HG03378 (cell line): ENCODE measurements at regions not wholly inside any gene's neighbourhood (a gene's known extent, or its start where the extent isn't known, plus 50 kb on each side); places are given as distances from the start of the nearest gene placed in this dataset.

Source experiments
- ATAC-seq: cut with Tn5 transposase; IDR thresholded peaks from one replicate; pipeline ENCODE4 v1.9.1; 2021; ENCODE audit warnings: mild to moderate bottlenecking, moderate library complexity; ENCODE audit not compliant: unreplicated experiment

GRCh38 chr14:36083317-36083716, 93.2 kb downstream of the PTCSC3 start:
- no peak for ATAC-seq

GRCh38 chr14:36078080-36078479, 98.4 kb downstream of the PTCSC3 start:
- no peak for ATAC-seq

- no peak for ATAC-seq
Observed at GRCh38 chr14:36076197-36076596, 100.3 kb downstream of the PTCSC3 start.

- no peak for ATAC-seq
Observed at GRCh38 chr14:36075203-36075602, 101.3 kb downstream of the PTCSC3 start.

GRCh38 chr14:36070720-36071043, 105.8 kb downstream of the PTCSC3 start:
- no peak for ATAC-seq

- ATAC-seq: peak; percentile 58
Observed at GRCh38 chr14:36070031-36070719, 106.3 kb downstream of the PTCSC3 start.

GRCh38 chr14:36069535-36069900, 107.0 kb downstream of the PTCSC3 start:
- peak; percentile 47 for ATAC-seq

GRCh38 chr14:36068777-36069534, 107.6 kb downstream of the PTCSC3 start:
- peak; percentile 4 for ATAC-seq

- ATAC-seq: peak; percentile 69
Observed at GRCh38 chr14:36067428-36068187, 108.9 kb downstream of the PTCSC3 start.

- ATAC-seq: no peak
Observed at GRCh38 chr14:36066636-36067035, 109.9 kb downstream of the PTCSC3 start.

- no peak for ATAC-seq
Observed at GRCh38 chr14:36065831-36066230, 110.7 kb downstream of the PTCSC3 start.

GRCh38 chr14:36059531-36059930, 117.0 kb downstream of the PTCSC3 start:
- ATAC-seq: no peak

GRCh38 chr14:36057452-36058116, 118.9 kb downstream of the PTCSC3 start:
- ATAC-seq: no peak

- no peak for ATAC-seq
Observed at GRCh38 chr14:36056845-36057244, 119.7 kb downstream of the PTCSC3 start.

GRCh38 chr14:36055681-36056225, 120.8 kb downstream of the PTCSC3 start:
- no peak for ATAC-seq

- no peak for ATAC-seq
Observed at GRCh38 chr14:36055052-36055378, 121.5 kb downstream of the PTCSC3 start.

- ATAC-seq: no peak
Observed at GRCh38 chr14:36054353-36055051, 122.0 kb downstream of the PTCSC3 start.

GRCh38 chr14:36052681-36053080, 123.8 kb downstream of the PTCSC3 start:
- no peak for ATAC-seq

- ATAC-seq: no peak
Observed at GRCh38 chr14:36052063-36052462, 124.5 kb downstream of the PTCSC3 start.

- no peak for ATAC-seq
Observed at GRCh38 chr14:36048667-36049066, 127.9 kb downstream of the PTCSC3 start.

GRCh38 chr14:36047912-36048311, 128.6 kb downstream of the PTCSC3 start:
- ATAC-seq: no peak
